Renal cortex interstitium (tissue), 11 donors: ENCODE measurements at regions not wholly inside any gene's neighbourhood (a gene's known extent, or its start where the extent isn't known, plus 50 kb on each side); places are given as distances from the start of the nearest gene placed in this dataset.
"Not testable (repeated sequence)": the region's sequence is repeated elsewhere in the genome, so short reads cannot be mapped to it uniquely, and the experiment has no call there.

Experiments used
- DNase-seq, 11 donors: peaks; one replicate each; pipeline ENCODE4 v3.0.0-alpha.2; 2013; ENCODE audit warnings: low read depth in 9 of 11, low spot score in 4 of 11; ENCODE audit errors: extremely low read depth in 1 of 11

GRCh38 chr3:153260681-153261080 lies 98.7 kb downstream of the RAP2B start:
- no peak for DNase-seq

GRCh38 chr3:153266619-153267018 lies 104.6 kb downstream of the RAP2B start:
- no peak for DNase-seq

- no peak for DNase-seq
Observed at GRCh38 chr3:153268564-153269279, 106.7 kb downstream of the RAP2B start.

GRCh38 chr3:153269730-153270129 lies 107.7 kb downstream of the RAP2B start:
- DNase-seq: no peak

GRCh38 chr3:153273217-153273616 lies 111.2 kb downstream of the RAP2B start:
- no peak for DNase-seq

GRCh38 chr3:153273767-153274435 lies 111.9 kb downstream of the RAP2B start:
- DNase-seq: no peak

- DNase-seq: no peak
Observed at GRCh38 chr3:153274561-153274960, 112.5 kb downstream of the RAP2B start.

- no peak for DNase-seq
Observed at GRCh38 chr3:153275514-153275913, 113.5 kb downstream of the RAP2B start.

- DNase-seq: no peak
Observed at GRCh38 chr3:153277029-153277428, 115.0 kb downstream of the RAP2B start.

- not testable (repeated sequence) for DNase-seq
Observed at GRCh38 chr3:153281236-153281997, 119.4 kb downstream of the RAP2B start.

GRCh38 chr3:153282355-153282754 lies 120.3 kb downstream of the RAP2B start:
- DNase-seq: no peak

- DNase-seq: peak in 2 of 11 donors; percentile 10 to 14
Observed at GRCh38 chr3:153284282-153284938, 122.4 kb downstream of the RAP2B start.

GRCh38 chr3:153285194-153285641 lies 123.2 kb downstream of the RAP2B start:
- no peak for DNase-seq

- DNase-seq: no peak
Observed at GRCh38 chr3:153285982-153286381, 124.0 kb downstream of the RAP2B start.

- DNase-seq: no peak
Observed at GRCh38 chr3:153287017-153287416, 125.0 kb downstream of the RAP2B start.

GRCh38 chr3:153289334-153289808 lies 127.3 kb downstream of the RAP2B start:
- DNase-seq: no peak

GRCh38 chr3:153290268-153291015 lies 128.4 kb downstream of the RAP2B start:
- no peak for DNase-seq

GRCh38 chr3:153291059-153291685 lies 129.1 kb downstream of the RAP2B start:
- no peak for DNase-seq
